H9 (cell line): ENCODE measurements at regions not wholly inside any gene's neighbourhood (a gene's known extent, or its start where the extent isn't known, plus 50 kb on each side); places are given as distances from the start of the nearest gene placed in this dataset.

Experiments used
- DNase-seq: peaks from one replicate; pipeline ENCODE4 v3.0.0-alpha.2; 2017
- H2AFZ ChIP-seq: one replicate; pipeline ENCODE4 v1.6.1; 2013; ENCODE audit warnings: mild to moderate bottlenecking, low read length, control low read depth, moderate library complexity
- H2AK5ac ChIP-seq: 2 replicates; pipeline ENCODE4 v1.6.1; 2013; ENCODE audit warnings: low read length, control low read depth, mixed read lengths; ENCODE audit not compliant: insufficient read length
- H2BK120ac ChIP-seq: one replicate; pipeline ENCODE4 v1.6.1; 2013; ENCODE audit warnings: low read depth, mild to moderate bottlenecking, low read length, control low read depth, inconsistent platforms; ENCODE audit not compliant: poor library complexity, severe bottlenecking
- H2BK12ac ChIP-seq: 2 replicates; pipeline ENCODE4 v1.6.1; 2013; ENCODE audit warnings: low read length, control low read depth, mixed read lengths, low read depth; ENCODE audit not compliant: insufficient read length
- H2BK15ac ChIP-seq: 2 replicates; pipeline ENCODE4 v1.6.1; 2013; ENCODE audit warnings: low read depth, low read length, control low read depth
- H2BK20ac ChIP-seq: one replicate; pipeline ENCODE4 v1.6.1; 2013; ENCODE audit warnings: low read depth, mild to moderate bottlenecking, low read length, control low read depth, inconsistent platforms; ENCODE audit not compliant: poor library complexity, severe bottlenecking
- H2BK5ac ChIP-seq: 2 replicates; pipeline ENCODE4 v1.6.1; 2013; ENCODE audit warnings: low read length, control low read depth, mixed read lengths; ENCODE audit not compliant: insufficient read length
- H3K14ac ChIP-seq: 2 replicates; pipeline ENCODE4 v1.6.1; 2013; ENCODE audit warnings: low read length, control low read depth; ENCODE audit not compliant: insufficient read depth
- H3K18ac ChIP-seq: 2 replicates; pipeline ENCODE4 v1.6.1; 2013; ENCODE audit warnings: low read depth, mild to moderate bottlenecking, mixed read lengths, low read length, control low read depth; ENCODE audit not compliant: insufficient read length
- H3K23ac ChIP-seq: 2 replicates; pipeline ENCODE4 v1.6.1; 2013; ENCODE audit warnings: low read length, control low read depth, mixed read lengths, low read depth; ENCODE audit not compliant: insufficient read length
- H3K23me2 ChIP-seq: 2 replicates; pipeline ENCODE4 v1.6.1; 2013; ENCODE audit warnings: low read depth, mild to moderate bottlenecking, mixed read lengths, low read length, control low read depth; ENCODE audit not compliant: insufficient read length, poor library complexity, severe bottlenecking
- H3K27ac ChIP-seq: 2 replicates; pipeline ENCODE4 v1.5.1; 2013; ENCODE audit warnings: low read length, control low read depth, mixed read lengths, low read depth; ENCODE audit not compliant: insufficient read length
- H3K27me3 ChIP-seq: 2 replicates; pipeline ENCODE4 v1.6.1; 2013; ENCODE audit warnings: low read length, control low read depth, inconsistent platforms; ENCODE audit not compliant: insufficient read depth
- H3K4ac ChIP-seq: 2 replicates; pipeline ENCODE4 v1.6.1; 2013; ENCODE audit warnings: low read depth, mild to moderate bottlenecking, control low read depth, inconsistent platforms, low read length, moderate library complexity
- H3K4me1 ChIP-seq: 2 replicates; pipeline ENCODE4 v1.6.1; 2013; ENCODE audit warnings: low read length, control low read depth, inconsistent platforms; ENCODE audit not compliant: insufficient read depth
- H3K4me2 ChIP-seq: 2 replicates; pipeline ENCODE4 v1.6.1; 2013; ENCODE audit warnings: low read length, control low read depth, mixed read lengths; ENCODE audit not compliant: insufficient read length, insufficient read depth
- H3K56ac ChIP-seq: 2 replicates; pipeline ENCODE4 v1.6.1; 2013; ENCODE audit warnings: low read depth, mild to moderate bottlenecking, mixed read lengths, low read length, control low read depth; ENCODE audit not compliant: insufficient read length
- H3K79me1 ChIP-seq: 2 replicates; pipeline ENCODE4 v1.6.1; 2013; ENCODE audit warnings: low read depth, mild to moderate bottlenecking, moderate library complexity, low read length, control low read depth, inconsistent platforms; ENCODE audit not compliant: insufficient read depth, poor library complexity, severe bottlenecking
- H3K79me2 ChIP-seq: 2 replicates; pipeline ENCODE4 v1.6.1; 2013; ENCODE audit warnings: low read length, control low read depth, inconsistent platforms; ENCODE audit not compliant: insufficient read depth
- H3K9ac ChIP-seq: 2 replicates; pipeline ENCODE4 v1.6.1; 2013; ENCODE audit warnings: low read length, control low read depth, mixed read lengths; ENCODE audit not compliant: insufficient read length; ENCODE audit errors: extremely low read depth
- H3K9me3 ChIP-seq: one replicate; pipeline ENCODE4 v1.6.1; 2013; ENCODE audit warnings: low read depth, low read length, inconsistent platforms; ENCODE audit not compliant: control insufficient read depth
- H3T11ph ChIP-seq: one replicate; pipeline ENCODE4 v1.6.1; 2013; ENCODE audit warnings: mild to moderate bottlenecking, low read length, control low read depth, inconsistent platforms
- H4K20me1 ChIP-seq: one replicate; pipeline ENCODE4 v1.6.1; 2013; ENCODE audit not compliant: control insufficient read depth, insufficient read length, insufficient read depth
- H4K5ac ChIP-seq: 2 replicates; pipeline ENCODE4 v1.6.1; 2013; ENCODE audit warnings: low read depth, mild to moderate bottlenecking, mixed read lengths, low read length, control low read depth; ENCODE audit not compliant: insufficient read length
- H4K8ac ChIP-seq: replicated peaks from 2 replicates; pipeline ENCODE4 v1.6.1; 2013; ENCODE audit warnings: low read length, control low read depth, mixed read lengths, low read depth; ENCODE audit not compliant: insufficient read length
- H4K91ac ChIP-seq: 2 replicates; pipeline ENCODE4 v1.6.1; 2013; ENCODE audit warnings: low read depth, mild to moderate bottlenecking, moderate library complexity, mixed read lengths, low read length, control low read depth; ENCODE audit not compliant: insufficient read length
- H3K27ac Mint-ChIP-seq, 3 experiments: 2 replicates in 2 of 3; 3 replicates in 1 of 3; pipeline ENCODE4 v1.8.0; 2020 to 2021; ENCODE audit warnings: mixed read lengths in 3 of 3, mild to moderate bottlenecking in 1 of 3, moderate library complexity in 1 of 3
- H3K27me3 Mint-ChIP-seq: 2 replicates; pipeline ENCODE4 v1.8.0; 2021; ENCODE audit warnings: low read depth, mild to moderate bottlenecking, moderate library complexity, mixed read lengths
- H3K36me3 Mint-ChIP-seq, 3 experiments: 2 replicates in 2 of 3; 3 replicates in 1 of 3; pipeline ENCODE4 v1.8.0; 2020 to 2021; ENCODE audit warnings: low read depth in 3 of 3, mixed read lengths in 3 of 3; ENCODE audit not compliant: insufficient read depth in 1 of 3
- H3K4me1 Mint-ChIP-seq, 2 experiments: 2 replicates each; pipeline ENCODE4 v1.8.0; 2020; ENCODE audit warnings: mixed read lengths in 2 of 2
- H3K4me3 Mint-ChIP-seq, 2 experiments: 2 replicates in 1 of 2; 3 replicates in 1 of 2; pipeline ENCODE4 v1.8.0; 2020 to 2021; ENCODE audit warnings: mild to moderate bottlenecking in 2 of 2, mixed read lengths in 2 of 2, moderate library complexity in 1 of 2
- H3K9me3 Mint-ChIP-seq, 2 experiments: 2 replicates in 1 of 2; 3 replicates in 1 of 2; pipeline ENCODE4 v1.8.0; 2020; ENCODE audit warnings: mild to moderate bottlenecking in 2 of 2, mixed read lengths in 2 of 2, moderate library complexity in 1 of 2
- WGBS: extraction: QIAGEN DNeasy Blood & Tissue Kit; methylation state at CpG from one replicate; pipeline ENCODE4 v1.1.7; 2013; ENCODE audit warnings: missing lambda C conversion rate, low lambda C conversion rate, mixed read lengths; ENCODE audit not compliant: insufficient read length; ENCODE audit errors: extremely low coverage; 5-methylcytosine and 5-hydroxymethylcytosine counted together
- TF ChIP-seq, protein P1 (sequence below): fragments of 200-600 bp; sonication (generic); conservative IDR thresholded peaks from 3 replicates; pipeline ENCODE4 v1.8.0; 2021; ENCODE audit warnings: antibody characterized with exemption, mild to moderate bottlenecking

DNA sequence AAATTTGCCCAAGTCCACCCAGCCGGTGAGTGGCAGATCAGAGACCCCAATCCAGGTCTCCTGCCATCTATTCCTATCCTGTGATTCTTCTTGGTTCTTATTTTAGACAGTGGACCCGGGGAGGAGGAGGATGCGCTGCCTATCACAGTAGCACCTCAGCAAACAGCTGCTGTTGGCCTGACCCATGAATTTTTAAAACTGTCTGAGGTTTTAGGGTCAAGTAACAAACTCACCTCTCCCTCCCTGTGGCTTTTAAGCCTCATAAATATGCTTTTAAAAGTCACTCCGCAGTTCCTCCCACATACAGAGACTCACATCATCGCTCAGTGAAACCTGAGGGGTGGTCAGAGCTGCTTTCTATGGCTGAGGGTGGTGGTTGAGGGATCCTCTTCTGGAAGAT, 128.6 kb downstream of the NAV1 start:
- no CpG with 5 or more reads among the region's 5 CpGs for WGBS
- Histone ChIP-seq H3K56ac (no peak overlapping the region), H4K91ac (no peak overlapping the region), H2BK20ac (no peak overlapping the region), H3K23ac (no peak overlapping the region), H3K79me2 (no peaks in the 10 kb centered on the region; the same call in 1 of the 2 replicates), H3K79me1 (no peaks in the 10 kb centered on the region), H2BK5ac (no peak overlapping the region), H4K8ac (no peak overlapping the region), H2BK120ac (no peak overlapping the region), H3K9ac (no peak overlapping the region), H3K23me2 (no peaks in the 10 kb centered on the region), H3K4me1 (no peaks in the 10 kb centered on the region; the same call in 1 of the 2 replicates), H3K27ac (no peak overlapping the region), H3T11ph (no peak overlapping the region), H2BK15ac (no peak overlapping the region), H3K27me3 (no peaks in the 10 kb centered on the region), H4K5ac (no peak overlapping the region), H3K9me3 (no peaks in the 10 kb centered on the region), H2AFZ (no peak overlapping the region), H2AK5ac (no peak overlapping the region), H3K18ac (no peak overlapping the region), H2BK12ac (no peak overlapping the region), H3K4me2 (no peak overlapping the region), H4K20me1 (no peaks in the 10 kb centered on the region), H3K14ac (no peak overlapping the region), H3K4ac (no peak overlapping the region)
- no peak for DNase-seq
- TF ChIP-seq, protein P1, sequence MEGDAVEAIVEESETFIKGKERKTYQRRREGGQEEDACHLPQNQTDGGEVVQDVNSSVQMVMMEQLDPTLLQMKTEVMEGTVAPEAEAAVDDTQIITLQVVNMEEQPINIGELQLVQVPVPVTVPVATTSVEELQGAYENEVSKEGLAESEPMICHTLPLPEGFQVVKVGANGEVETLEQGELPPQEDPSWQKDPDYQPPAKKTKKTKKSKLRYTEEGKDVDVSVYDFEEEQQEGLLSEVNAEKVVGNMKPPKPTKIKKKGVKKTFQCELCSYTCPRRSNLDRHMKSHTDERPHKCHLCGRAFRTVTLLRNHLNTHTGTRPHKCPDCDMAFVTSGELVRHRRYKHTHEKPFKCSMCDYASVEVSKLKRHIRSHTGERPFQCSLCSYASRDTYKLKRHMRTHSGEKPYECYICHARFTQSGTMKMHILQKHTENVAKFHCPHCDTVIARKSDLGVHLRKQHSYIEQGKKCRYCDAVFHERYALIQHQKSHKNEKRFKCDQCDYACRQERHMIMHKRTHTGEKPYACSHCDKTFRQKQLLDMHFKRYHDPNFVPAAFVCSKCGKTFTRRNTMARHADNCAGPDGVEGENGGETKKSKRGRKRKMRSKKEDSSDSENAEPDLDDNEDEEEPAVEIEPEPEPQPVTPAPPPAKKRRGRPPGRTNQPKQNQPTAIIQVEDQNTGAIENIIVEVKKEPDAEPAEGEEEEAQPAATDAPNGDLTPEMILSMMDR, result no peak
- Mint-ChIP-seq H3K9me3 (no peaks in the 10 kb centered on the region), H3K36me3 (peaks cover 0 to 7% (median 0%) of the 10 kb centered on the region in 3 experiments; a peak in 2 of 7 replicates), H3K27me3 (peaks cover 3% of the 10 kb centered on the region; the same call in 1 of the 2 replicates), H3K4me3 (no peak overlapping the region), H3K4me1 (peaks cover 17 to 23% of the 10 kb centered on the region in 2 experiments), H3K27ac (no peak overlapping the region)
